ENCODE measurements at regions not wholly inside any gene's neighbourhood (a gene's known extent, or its start where the extent isn't known, plus 50 kb on each side); places are given as distances from the start of the nearest gene placed in this dataset.

DNA sequence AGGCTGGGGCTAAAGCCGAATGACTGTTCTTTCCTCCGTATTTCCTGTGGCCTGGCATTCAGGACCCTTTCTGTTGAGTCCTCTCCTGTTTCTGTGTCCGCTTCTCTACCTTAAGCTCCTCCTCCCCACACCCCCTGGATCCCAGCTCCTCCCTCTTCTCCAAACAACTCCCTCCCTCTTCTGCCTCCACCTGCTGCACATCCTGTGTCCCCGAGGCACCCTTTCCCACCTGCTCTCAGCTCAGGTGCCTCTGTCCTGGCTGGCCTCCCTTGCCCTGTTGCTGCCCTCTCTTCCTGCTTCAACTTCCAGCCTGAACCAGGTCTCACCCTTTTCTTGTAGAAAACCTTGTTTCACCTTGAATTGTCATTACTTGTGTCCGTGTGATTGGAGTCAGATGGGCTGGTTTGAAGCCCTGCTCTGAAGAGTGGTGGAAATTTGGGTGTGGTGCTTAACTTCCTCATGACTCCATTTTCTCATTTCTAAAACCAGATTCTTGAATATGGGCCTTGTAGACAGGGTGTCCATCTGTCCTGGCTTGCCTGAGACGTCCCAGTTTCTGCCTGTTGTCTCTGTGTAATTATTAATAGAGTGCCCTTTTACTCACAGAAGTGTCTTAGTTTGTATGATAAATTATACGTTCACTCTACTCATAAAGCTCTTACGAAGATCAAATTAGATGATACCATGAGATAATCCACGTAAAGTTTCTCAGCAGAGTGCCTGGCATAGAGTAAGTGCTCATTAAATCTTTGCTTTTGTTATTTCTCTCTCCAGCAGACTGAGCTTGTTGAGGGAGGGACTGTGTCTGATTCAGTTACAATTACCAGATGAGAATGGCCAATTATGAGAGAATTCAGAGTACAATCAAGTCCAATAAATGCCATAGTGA is 58.9 kb upstream of the TRABD2B start:
- no peak for DNase-seq (ENCODE audit: low read depth in 2 of 2)

DNA sequence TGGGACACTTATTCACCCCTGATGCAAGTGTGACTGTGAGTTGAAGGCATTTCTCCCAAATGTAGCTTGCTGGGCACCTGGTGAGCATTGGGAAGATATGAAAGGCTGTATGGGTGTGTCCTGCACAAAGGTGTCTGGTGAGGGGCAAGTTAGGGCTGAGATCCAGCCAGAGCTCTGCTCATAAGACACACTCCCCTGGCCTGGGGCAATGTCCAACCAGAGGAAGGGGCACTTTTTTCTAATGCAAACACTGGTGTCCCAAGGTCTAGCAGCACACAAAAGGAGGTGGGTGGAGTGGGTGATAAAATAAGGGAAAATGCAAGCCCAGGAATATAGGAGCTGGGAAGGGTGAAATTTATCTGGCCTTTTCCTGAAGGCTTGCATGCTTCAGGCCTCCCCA is 57.0 kb upstream of the TRABD2B start:
- no peak for DNase-seq (ENCODE audit: low read depth in 2 of 2)

DNA sequence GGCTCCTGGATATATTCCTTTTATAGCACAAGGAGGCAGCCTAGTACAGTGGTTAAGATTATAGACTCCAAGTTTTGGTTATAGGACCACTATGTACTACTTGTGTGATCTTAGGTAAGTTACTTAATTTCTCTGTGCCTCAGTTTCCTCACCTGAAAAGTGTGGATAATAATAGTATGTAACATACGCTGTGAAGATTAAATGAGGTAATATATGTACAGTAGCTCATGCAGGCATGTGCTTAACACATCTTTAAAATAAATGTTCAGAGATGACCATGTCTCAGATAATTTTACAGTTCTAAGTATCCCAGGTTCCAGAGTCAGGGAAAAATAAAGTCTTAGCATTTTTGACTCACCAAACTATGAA is 55.7 kb upstream of the TRABD2B start:
- no peak for DNase-seq (ENCODE audit: low read depth in 2 of 2)

DNA sequence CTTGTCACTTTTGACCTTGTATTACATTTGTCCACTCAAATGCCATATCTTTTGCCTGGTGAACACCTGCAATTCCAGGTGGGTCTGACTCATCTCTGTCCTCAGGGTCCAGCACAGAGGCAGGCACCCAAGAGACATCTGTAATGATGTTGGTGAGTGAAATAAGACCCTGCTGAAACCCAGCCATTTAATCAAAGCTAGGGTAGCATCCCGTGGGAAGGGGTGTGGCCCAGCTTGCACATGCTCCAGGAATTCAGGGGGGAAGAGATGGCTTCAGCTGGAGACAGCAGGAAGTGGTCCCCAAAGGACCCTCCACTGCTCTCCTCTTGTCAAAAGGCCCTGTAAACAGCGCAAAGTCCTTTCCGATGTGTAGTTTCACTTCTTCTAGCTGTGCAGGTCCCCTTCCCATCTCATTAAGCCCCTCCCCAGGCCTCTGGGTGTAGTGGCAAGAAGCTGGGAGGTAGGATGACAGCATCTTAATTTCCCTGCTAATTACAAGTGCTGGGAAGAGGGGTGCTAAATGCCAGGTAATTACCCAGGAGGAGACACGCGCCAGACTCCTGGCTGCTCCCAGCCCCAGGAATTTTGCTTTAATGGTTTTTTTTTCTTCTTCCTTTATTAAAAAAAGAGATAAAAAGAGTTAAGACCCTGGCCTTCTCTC is 54.4 kb upstream of the TRABD2B start:
- DNase-seq (ENCODE audit: low read depth in 2 of 2), result no peak

DNA sequence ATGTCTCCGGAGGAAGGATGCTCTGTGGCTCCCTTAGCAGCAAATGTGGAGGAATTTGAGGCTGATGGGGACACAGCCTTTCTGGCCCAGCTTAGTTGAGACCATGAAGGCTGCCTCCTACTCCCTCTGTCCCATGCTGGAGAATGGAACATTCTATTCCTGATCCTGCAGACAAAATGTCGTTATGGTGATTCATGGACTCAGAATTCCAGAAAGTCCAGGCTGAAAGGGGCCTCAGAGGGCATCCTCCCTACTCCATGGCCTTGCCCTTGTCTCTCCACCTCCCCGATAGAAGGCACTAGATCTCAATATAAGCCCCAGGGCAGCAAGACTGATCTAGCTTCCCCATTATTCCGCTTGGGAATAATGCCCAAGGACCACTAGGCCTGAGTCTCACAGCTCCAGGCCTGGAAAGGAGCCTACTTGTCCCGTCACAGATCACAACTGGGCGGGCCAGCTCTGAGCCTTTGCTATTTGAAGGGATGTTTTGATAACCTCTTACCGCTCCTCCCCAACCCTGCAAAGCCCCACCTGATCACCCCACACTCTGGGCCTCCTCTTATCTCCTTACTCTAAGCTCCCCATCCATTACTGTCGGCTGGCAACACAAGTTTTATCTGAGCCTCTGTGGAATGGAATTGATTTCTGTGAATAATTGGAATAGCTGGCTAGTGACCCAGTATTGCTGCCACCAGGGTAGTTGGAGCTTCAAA is 52.8 kb upstream of the TRABD2B start:
- no peak for DNase-seq (ENCODE audit: low read depth in 2 of 2)

DNA sequence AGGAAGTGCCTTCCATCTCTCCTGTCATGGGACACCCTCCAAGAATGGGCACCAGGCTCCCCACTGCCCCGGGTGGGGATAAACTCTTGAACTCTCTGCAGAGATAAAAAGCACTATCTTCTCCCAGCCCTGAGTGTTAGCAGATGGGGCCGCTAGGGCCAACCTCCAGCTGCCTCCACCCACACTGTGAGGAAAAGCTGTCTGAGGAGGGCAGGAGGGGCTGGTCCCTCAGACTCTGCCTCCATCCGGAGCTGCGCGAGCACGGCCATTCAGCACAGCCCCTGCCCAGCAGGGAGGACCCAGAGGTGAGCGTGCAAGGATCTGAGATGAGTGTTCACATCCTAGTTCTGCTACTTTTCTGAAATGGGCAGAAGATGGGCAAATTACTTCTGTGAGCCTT is 51.8 kb upstream of the TRABD2B start:
- no peak for DNase-seq (ENCODE audit: low read depth in 2 of 2)

DNA sequence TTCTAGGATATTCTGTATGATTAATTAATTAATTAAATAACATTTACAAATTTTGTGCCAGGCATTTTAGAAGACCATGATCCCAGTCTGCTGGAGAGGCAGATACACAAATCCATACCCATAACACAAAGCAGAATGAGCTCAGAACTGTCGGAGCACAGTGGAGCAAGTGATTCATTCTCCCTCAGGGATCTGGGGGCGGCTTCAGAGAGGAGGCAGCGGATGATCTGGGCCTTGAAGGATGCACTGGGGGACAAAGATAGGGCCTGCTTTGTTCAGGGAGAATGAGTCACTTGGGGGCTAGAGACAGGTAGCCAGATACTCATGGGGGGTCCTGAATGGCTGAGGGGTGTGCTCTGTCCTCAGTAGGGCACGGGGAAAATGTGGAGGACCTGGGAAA is 50.9 kb upstream of the TRABD2B start:
- DNase-seq (ENCODE audit: low read depth in 2 of 2), result no peak

DNA sequence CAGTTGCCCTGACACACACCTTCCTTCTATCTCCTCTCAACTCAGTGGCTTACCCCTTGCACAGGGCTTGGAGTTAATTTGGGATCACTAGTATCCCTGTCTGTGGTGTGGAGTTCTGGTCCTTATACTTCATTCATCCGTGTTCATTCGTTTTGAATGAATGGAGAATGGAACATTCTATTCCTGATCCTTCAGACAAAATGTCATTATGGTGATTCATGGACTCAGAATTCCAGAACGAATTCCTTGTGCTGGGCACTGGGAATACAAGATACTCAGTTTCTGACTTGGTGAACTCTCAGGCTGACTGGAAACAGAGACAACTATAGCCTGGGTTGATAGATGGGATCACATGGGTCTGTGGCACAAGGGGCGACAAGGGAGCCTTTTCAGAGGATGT is 49.9 kb upstream of the TRABD2B start:
- DNase-seq (ENCODE audit: low read depth in 2 of 2), result no peak
